ENCODE measurements at regions not wholly inside any gene's neighbourhood (a gene's known extent, or its start where the extent isn't known, plus 50 kb on each side); places are given as distances from the start of the nearest gene placed in this dataset.
"Not testable (repeated sequence)": the region's sequence is repeated elsewhere in the genome, so short reads cannot be mapped to it uniquely, and the experiment has no call there.

DNA sequence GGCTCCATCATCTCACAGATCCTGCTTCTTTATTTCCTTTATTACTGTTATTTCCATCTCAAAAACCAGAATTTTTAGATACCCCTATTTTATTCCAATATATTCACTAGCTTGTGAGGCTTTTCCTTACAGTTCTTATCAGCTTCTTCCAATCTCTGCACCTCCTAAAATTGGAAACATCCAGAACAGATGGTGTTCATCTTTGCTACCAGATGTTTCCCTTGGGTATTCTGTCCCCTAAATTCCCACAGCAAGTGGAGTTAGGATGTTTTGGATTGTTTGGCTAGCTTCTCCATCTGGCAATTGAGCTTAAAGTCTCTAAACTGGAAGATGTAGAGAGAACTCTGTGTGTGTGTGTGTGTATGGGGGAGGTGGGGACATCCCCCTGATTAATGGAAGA, 580.4 kb downstream of the DTWD2 start:
- Histone ChIP-seq H3K27me3 (ENCODE audit: control insufficient read depth, insufficient read depth, low read length) (no peaks in the 10 kb centered on the region), H3K4me3 (ENCODE audit: low read length) (no peak overlapping the region), H3K36me3 (ENCODE audit: control insufficient read depth, low read depth, low read length) (no peaks in the 10 kb centered on the region), H3K9ac (ENCODE audit: low read length) (no peak overlapping the region), H3K9me3 (ENCODE audit: control insufficient read depth, low read depth, low read length) (no peaks in the 10 kb centered on the region), H3K4me1 (ENCODE audit: control insufficient read depth, low read depth, low read length) (peaks cover 3% of the 10 kb centered on the region), H3K27ac (ENCODE audit: low read length) (no peak overlapping the region)

DNA sequence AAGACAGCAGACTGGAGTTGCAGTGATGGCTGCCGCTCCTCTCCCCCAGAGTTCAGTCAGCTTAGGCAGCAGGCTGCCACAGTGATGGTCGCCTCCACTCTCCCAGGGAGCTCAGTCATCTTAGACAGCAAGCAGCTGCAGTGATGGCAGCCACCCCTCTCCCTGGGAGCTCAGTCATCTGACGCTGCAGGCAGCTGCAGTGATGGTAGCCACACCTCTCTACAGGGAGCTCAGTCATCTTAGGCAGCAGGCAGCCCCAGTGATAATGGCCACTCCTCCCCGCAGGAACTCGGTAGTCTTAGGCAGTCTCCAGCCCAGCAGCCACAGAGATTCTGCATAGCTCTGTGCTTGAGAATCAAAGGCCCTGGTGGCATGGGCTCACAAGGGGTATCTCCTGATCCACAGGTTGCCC, 582.7 kb downstream of the DTWD2 start:
- Histone ChIP-seq H3K27me3 (ENCODE audit: control insufficient read depth, insufficient read depth, low read length) (no peaks in the 10 kb centered on the region), H3K27ac (ENCODE audit: low read length) (no peak overlapping the region), H3K4me3 (ENCODE audit: low read length) (no peak overlapping the region), H3K36me3 (ENCODE audit: control insufficient read depth, low read depth, low read length) (no peaks in the 10 kb centered on the region), H3K9ac (ENCODE audit: low read length) (no peak overlapping the region), H3K9me3 (ENCODE audit: control insufficient read depth, low read depth, low read length) (peaks cover under 1% of the 10 kb centered on the region), H3K4me1 (ENCODE audit: control insufficient read depth, low read depth, low read length) (peaks cover 3% of the 10 kb centered on the region)

DNA sequence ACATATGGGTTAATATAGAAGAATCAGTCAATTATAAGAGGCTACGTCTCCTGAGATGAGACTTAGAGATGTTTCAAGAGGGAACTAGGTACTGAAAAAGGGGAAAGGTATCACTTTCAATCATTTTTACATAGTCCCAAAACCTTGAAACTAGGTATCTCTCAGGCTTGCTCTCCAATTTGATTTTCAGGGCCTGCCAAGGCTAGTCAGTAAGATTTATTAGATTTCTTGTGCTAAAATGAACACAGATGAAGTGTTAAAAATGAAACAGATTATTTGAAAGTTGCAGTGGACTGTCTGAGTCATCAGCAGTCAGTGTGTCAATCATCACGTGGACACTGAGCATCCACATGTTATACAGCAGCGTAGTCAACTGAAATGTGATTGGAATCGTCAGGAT, 591.1 kb downstream of the DTWD2 start:
- H3K9ac ChIP-seq (ENCODE audit: low read length) = no peak overlapping the region
- H3K27me3 ChIP-seq (ENCODE audit: control insufficient read depth, insufficient read depth, low read length) = no peaks in the 10 kb centered on the region
- H3K4me1 ChIP-seq (ENCODE audit: control insufficient read depth, low read depth, low read length) = no peaks in the 10 kb centered on the region
- H3K36me3 ChIP-seq (ENCODE audit: control insufficient read depth, low read depth, low read length) = no peaks in the 10 kb centered on the region
- no peak overlapping the region for H3K27ac ChIP-seq (ENCODE audit: low read length)
- H3K4me3 ChIP-seq (ENCODE audit: low read length) = no peak overlapping the region
- H3K9me3 ChIP-seq (ENCODE audit: control insufficient read depth, low read depth, low read length) = peaks cover 4% of the 10 kb centered on the region

DNA sequence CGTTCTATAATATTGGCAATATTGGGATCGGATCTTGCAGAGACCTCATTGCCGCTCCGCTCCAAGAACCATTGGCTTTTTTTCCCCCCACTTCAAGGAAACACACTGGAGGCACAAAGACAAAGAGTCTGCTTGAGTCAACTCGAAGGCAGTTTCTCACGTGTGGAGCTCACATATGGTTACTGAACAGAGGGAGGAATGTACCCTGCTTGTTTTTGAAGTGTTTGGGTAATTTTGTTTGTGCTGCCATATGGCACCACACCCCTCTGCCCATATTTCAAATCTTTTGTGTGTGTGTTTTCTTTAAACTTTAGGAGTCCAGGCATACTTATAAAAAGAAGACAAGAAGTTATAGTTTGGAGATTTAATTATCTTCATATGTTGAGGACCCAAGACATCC, 595.9 kb downstream of the DTWD2 start:
- Histone ChIP-seq H3K27me3 (ENCODE audit: control insufficient read depth, insufficient read depth, low read length) (no peaks in the 10 kb centered on the region), H3K9me3 (ENCODE audit: control insufficient read depth, low read depth, low read length) (no peaks in the 10 kb centered on the region), H3K4me3 (ENCODE audit: low read length) (no peak overlapping the region), H3K9ac (ENCODE audit: low read length) (no peak overlapping the region), H3K27ac (ENCODE audit: low read length) (no peak overlapping the region), H3K4me1 (ENCODE audit: control insufficient read depth, low read depth, low read length) (no peaks in the 10 kb centered on the region), H3K36me3 (ENCODE audit: control insufficient read depth, low read depth, low read length) (no peaks in the 10 kb centered on the region)

DNA sequence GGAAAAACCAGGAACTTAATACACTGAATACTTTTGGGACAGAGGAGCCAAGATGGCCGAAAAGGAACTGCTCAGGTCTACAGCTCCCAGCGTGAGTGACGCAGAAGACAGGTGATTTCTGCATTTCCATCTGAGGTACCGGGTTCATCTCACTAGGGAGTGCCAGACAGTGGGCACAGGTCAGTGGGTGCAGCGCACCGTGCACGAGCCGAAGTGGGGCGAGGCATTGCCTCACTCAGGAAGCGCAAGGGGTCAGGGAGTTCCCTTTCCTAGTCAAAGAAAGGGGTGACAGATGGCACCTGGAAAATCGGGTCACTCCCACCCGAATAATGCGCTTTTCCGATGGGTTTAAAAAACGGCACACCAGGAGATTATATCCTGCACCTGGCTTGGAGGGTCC, 605.4 kb downstream of the DTWD2 start:
- H3K36me3 ChIP-seq (ENCODE audit: control insufficient read depth, low read depth, low read length); H3K27me3 ChIP-seq (ENCODE audit: control insufficient read depth, insufficient read depth, low read length); H3K9me3 ChIP-seq (ENCODE audit: control insufficient read depth, low read depth, low read length); H3K4me3 ChIP-seq (ENCODE audit: low read length); H3K9ac ChIP-seq (ENCODE audit: low read length); H3K4me1 ChIP-seq (ENCODE audit: control insufficient read depth, low read depth, low read length); H3K27ac ChIP-seq (ENCODE audit: low read length): not testable (repeated sequence)

DNA sequence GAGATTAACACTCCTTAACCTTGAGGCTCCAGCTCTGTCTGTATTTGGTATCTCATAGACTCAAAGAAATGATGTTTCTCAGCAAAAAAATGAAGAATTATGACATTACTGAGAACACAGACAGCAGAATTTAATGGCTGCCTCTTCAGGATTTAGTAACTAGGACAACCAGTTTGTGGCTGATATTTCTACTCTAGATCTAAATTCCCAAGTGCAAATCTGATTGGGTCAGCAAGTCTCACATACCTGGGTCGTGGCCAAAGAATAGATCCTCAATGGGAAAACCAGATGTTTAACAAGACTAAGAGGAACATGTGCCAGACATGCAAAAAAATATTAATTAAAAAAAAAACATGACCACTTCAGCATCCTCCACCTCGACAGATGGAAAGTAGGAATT, 608.9 kb downstream of the DTWD2 start:
- no peak overlapping the region for H3K9ac ChIP-seq (ENCODE audit: low read length)

DNA sequence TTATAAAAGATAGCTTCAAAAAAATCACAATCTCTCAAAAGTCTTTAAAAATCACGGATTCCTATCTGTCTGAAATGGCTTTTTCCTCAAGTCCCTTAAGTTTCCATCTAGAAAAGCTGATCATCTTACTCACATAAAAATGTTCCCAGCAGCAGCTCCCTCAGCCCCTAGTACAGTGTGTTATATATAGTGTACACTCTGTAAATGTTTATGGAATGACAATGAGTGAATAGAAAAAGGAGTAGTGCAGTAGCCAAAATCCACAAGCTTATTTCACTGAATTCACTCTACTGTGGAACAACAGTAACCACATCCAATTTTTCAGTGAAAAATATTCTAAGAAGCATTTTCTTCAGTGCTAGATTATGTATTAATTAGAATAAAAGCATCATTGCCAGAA, 609.4 kb downstream of the DTWD2 start:
- Histone ChIP-seq H3K36me3 (ENCODE audit: control insufficient read depth, low read depth, low read length) (no peaks in the 10 kb centered on the region), H3K27ac (ENCODE audit: low read length) (no peak overlapping the region), H3K4me3 (ENCODE audit: low read length) (no peak overlapping the region), H3K9me3 (ENCODE audit: control insufficient read depth, low read depth, low read length) (peaks cover 2% of the 10 kb centered on the region), H3K27me3 (ENCODE audit: control insufficient read depth, insufficient read depth, low read length) (no peaks in the 10 kb centered on the region), H3K9ac (ENCODE audit: low read length) (no peak overlapping the region), H3K4me1 (ENCODE audit: control insufficient read depth, low read depth, low read length) (no peaks in the 10 kb centered on the region)

More for the DNA sequence above, 608.9 kb downstream of the DTWD2 start:
- Histone ChIP-seq H3K27me3 (ENCODE audit: control insufficient read depth, insufficient read depth, low read length) (no peaks in the 10 kb centered on the region), H3K4me1 (ENCODE audit: control insufficient read depth, low read depth, low read length) (no peaks in the 10 kb centered on the region), H3K36me3 (ENCODE audit: control insufficient read depth, low read depth, low read length) (no peaks in the 10 kb centered on the region), H3K27ac (ENCODE audit: low read length) (no peak overlapping the region), H3K9me3 (ENCODE audit: control insufficient read depth, low read depth, low read length) (peaks cover 2% of the 10 kb centered on the region), H3K4me3 (ENCODE audit: low read length) (no peak overlapping the region)

DNA sequence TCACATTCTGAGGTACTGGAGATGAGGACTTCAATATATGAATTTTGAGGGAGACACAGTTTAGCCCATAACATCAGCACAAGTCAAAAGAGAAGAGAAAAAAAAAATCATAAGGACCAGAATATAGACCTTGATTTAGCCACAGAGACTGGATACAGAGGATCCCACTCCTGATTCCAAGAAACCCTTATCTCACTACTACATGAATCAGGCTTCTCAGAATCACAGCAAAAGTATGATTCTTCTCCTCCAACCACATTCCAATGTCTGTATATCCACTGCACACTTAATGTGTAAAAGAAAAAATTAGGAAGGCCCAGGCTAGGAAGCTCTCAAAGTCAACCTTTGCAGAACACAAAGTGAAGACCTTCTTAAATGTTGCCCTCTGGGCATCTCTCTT, 610.9 kb downstream of the DTWD2 start:
- H3K4me1 ChIP-seq (ENCODE audit: control insufficient read depth, low read depth, low read length) = no peaks in the 10 kb centered on the region
- H3K9ac ChIP-seq (ENCODE audit: low read length) = no peak overlapping the region
- H3K36me3 ChIP-seq (ENCODE audit: control insufficient read depth, low read depth, low read length) = no peaks in the 10 kb centered on the region
- no peaks in the 10 kb centered on the region for H3K27me3 ChIP-seq (ENCODE audit: control insufficient read depth, insufficient read depth, low read length)
- no peaks in the 10 kb centered on the region for H3K9me3 ChIP-seq (ENCODE audit: control insufficient read depth, low read depth, low read length)
- no peak overlapping the region for H3K27ac ChIP-seq (ENCODE audit: low read length)
- no peak overlapping the region for H3K4me3 ChIP-seq (ENCODE audit: low read length)

DNA sequence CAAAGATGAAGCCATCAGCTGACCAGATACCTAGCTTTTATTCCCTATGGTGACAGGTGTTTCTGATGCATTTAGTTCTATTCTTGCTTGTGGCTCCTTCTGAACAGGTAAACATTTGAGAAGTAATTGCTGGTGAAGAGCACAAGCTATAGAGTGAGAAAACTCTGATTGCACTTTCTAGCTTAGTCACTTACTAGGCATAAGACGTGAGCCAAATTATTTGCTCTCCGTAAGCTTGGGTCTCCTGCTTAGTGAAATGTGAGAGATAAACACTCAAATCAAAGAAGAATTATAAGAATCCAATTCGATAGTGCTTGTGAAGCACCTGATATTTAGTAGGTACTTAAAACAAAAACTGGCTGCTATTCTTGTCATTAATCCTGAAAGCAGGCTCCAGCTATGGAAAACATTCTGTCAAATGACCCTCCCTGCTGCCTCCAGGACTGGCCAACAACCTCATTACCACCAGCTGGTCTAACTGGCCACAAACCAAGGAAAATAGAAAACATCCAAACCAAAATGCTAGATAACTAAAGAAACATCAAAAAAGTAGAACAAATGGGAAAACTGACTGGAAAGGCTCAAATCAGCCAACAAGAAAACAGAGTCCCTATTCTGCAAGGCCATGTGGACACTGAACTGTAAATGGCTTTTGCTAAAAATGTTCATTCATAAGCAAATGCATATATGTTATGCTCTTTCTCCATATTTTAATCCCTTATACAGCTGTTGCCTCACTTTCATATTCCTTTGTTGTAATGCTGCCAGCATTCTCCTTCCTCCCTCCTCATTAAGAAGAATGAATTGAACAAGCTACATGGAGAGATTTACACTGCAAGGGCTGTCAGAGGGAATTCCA, 616.1 kb downstream of the DTWD2 start:
- Histone ChIP-seq H3K9me3 (ENCODE audit: control insufficient read depth, low read depth, low read length) (no peaks in the 10 kb centered on the region), H3K36me3 (ENCODE audit: control insufficient read depth, low read depth, low read length) (no peaks in the 10 kb centered on the region), H3K27me3 (ENCODE audit: control insufficient read depth, insufficient read depth, low read length) (no peaks in the 10 kb centered on the region), H3K27ac (ENCODE audit: low read length) (no peak overlapping the region), H3K4me1 (ENCODE audit: control insufficient read depth, low read depth, low read length) (no peaks in the 10 kb centered on the region), H3K9ac (ENCODE audit: low read length) (no peak overlapping the region), H3K4me3 (ENCODE audit: low read length) (no peak overlapping the region)

DNA sequence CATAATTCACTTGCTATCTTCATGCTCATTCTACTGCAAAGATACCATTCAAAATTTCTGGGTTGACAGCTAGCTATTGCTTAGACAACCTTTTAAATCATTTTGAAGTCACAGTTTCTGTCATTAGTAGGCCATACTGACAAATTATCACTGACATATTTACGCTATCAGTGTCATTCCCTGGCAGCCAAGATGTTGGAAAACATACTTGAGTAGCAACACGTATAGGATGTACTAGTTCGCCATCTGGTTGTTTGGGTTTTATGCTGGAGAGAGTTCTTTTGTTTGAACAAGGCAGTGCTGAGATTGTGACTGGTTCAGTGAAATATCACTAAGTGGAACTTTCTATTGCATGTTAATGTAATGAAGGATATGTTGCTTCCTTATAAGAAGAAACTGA, 621.9 kb downstream of the DTWD2 start:
- H3K9me3 ChIP-seq (ENCODE audit: control insufficient read depth, low read depth, low read length) = no peaks in the 10 kb centered on the region
- no peak overlapping the region for H3K4me3 ChIP-seq (ENCODE audit: low read length)
- H3K4me1 ChIP-seq (ENCODE audit: control insufficient read depth, low read depth, low read length) = no peaks in the 10 kb centered on the region
- H3K27ac ChIP-seq (ENCODE audit: low read length) = no peak overlapping the region
- H3K36me3 ChIP-seq (ENCODE audit: control insufficient read depth, low read depth, low read length) = no peaks in the 10 kb centered on the region
- H3K9ac ChIP-seq (ENCODE audit: low read length) = no peak overlapping the region
- no peaks in the 10 kb centered on the region for H3K27me3 ChIP-seq (ENCODE audit: control insufficient read depth, insufficient read depth, low read length)

DNA sequence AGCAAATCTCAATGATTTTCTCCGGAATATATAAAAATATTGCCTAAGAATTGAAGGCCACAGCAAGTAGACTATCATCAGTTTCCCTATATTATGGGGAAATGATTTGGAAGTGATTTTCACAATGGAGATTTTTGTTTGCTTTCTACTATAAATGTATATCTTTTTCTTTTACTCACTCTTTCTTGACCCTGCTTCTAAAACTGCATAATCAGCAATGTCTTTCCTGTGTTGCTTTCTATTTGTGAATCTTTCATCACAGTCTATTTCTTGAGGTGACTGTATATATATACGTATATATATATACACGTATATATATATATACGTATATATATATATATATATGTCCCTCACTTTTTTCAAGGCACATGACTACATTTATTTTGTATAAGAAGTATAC, 622.6 kb downstream of the DTWD2 start:
- Histone ChIP-seq H3K36me3 (ENCODE audit: control insufficient read depth, low read depth, low read length) (no peaks in the 10 kb centered on the region), H3K4me1 (ENCODE audit: control insufficient read depth, low read depth, low read length) (no peaks in the 10 kb centered on the region), H3K27ac (ENCODE audit: low read length) (no peak overlapping the region), H3K27me3 (ENCODE audit: control insufficient read depth, insufficient read depth, low read length) (no peaks in the 10 kb centered on the region), H3K9me3 (ENCODE audit: control insufficient read depth, low read depth, low read length) (no peaks in the 10 kb centered on the region), H3K9ac (ENCODE audit: low read length) (no peak overlapping the region), H3K4me3 (ENCODE audit: low read length) (no peak overlapping the region)

DNA sequence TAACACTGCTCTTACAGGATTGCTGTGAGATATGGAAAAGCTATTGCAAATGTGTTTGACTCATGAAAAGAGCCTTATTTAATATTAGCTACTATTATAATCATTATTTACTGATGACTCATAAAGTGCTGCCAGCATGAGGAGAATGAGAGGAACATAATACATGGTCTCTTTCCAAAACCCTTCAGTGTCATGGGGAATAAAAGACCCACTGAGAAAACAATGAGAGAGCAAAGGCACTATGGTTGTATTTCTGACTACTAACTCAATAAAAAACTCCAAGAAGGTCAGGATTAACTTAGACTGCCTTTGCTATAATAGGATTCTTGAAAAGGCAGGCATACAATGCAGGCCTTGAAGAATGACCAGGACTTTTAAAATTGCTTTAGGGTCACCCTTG, 633.5 kb downstream of the DTWD2 start:
- Histone ChIP-seq H3K9me3 (ENCODE audit: control insufficient read depth, low read depth, low read length) (no peaks in the 10 kb centered on the region), H3K36me3 (ENCODE audit: control insufficient read depth, low read depth, low read length) (no peaks in the 10 kb centered on the region), H3K4me3 (ENCODE audit: low read length) (no peak overlapping the region), H3K4me1 (ENCODE audit: control insufficient read depth, low read depth, low read length) (no peaks in the 10 kb centered on the region), H3K27ac (ENCODE audit: low read length) (no peak overlapping the region), H3K9ac (ENCODE audit: low read length) (no peak overlapping the region), H3K27me3 (ENCODE audit: control insufficient read depth, insufficient read depth, low read length) (no peaks in the 10 kb centered on the region)
